ENCODE measurements at regions not wholly inside any gene's neighbourhood (a gene's known extent, or its start where the extent isn't known, plus 50 kb on each side); places are given as distances from the start of the nearest gene placed in this dataset.

DNA sequence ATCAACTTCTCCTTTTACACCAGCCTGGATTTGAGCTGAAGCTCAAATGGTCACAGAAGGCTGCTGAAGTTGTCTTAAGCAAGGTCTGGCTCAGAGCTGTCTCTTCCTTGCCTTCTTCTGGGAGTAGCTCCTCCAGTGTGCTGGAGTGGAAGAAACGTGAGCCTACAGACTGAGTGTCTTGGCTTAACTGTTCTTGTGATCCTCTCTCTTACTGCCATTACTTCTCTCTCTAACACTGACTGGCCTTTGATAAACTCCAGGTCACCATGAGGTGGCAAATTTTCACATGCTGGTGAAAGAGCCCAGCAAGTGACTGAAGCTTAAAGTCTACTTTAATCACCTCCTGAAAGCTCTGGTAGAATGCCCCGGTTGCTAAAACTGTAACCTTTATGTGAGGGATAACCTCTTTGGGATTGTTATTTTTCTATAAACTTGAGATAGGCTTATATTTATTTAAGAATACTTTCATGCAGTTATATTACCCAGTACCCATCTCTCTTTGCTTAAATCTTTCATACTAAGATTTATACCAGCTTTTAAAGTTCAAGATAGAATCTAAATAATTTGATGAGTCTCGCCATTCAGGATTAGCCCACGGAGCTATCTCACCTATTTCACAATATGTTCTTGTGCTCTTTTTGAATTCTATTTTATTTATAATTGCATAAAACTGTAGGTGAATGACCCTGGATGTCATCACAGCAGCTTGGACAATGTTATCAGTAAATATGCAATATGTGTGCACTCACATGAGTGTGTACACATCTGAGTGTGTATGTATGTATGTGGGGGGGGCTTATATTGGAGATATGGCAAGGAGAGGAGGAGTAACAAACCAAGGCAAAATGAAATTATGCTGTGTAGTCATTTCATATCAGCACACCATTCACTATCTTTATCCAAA is 924.0 kb downstream of the LTN1 start:
- TF ChIP-seq, protein P1, sequence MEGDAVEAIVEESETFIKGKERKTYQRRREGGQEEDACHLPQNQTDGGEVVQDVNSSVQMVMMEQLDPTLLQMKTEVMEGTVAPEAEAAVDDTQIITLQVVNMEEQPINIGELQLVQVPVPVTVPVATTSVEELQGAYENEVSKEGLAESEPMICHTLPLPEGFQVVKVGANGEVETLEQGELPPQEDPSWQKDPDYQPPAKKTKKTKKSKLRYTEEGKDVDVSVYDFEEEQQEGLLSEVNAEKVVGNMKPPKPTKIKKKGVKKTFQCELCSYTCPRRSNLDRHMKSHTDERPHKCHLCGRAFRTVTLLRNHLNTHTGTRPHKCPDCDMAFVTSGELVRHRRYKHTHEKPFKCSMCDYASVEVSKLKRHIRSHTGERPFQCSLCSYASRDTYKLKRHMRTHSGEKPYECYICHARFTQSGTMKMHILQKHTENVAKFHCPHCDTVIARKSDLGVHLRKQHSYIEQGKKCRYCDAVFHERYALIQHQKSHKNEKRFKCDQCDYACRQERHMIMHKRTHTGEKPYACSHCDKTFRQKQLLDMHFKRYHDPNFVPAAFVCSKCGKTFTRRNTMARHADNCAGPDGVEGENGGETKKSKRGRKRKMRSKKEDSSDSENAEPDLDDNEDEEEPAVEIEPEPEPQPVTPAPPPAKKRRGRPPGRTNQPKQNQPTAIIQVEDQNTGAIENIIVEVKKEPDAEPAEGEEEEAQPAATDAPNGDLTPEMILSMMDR (IDR thresholded peaks at IDR 0.05): no peak
- TF ChIP-seq EZH2phosphoT487 (IDR thresholded peaks at IDR 0.05): no peak
